Uterus (tissue), 3 donors: ENCODE measurements at regions not wholly inside any gene's neighbourhood (a gene's known extent, or its start where the extent isn't known, plus 50 kb on each side); places are given as distances from the start of the nearest gene placed in this dataset.

Experiments
- DNase-seq, 2 donors: peaks; one replicate each; pipeline ENCODE4 v3.0.0-alpha.2; 2019 to 2020
- H3K27ac ChIP-seq, 2 donors: fragments of 200-600 bp; sonication (generic); 1 replicate in 1 of 2; 2 replicates in 1 of 2; pipeline ENCODE4 v1.5.1; 2016 to 2018
- H3K27me3 ChIP-seq, 2 donors: fragments of 200-600 bp; sonication (generic); one replicate each; pipeline ENCODE4 v1.5.1; 2018 to 2019; ENCODE audit warnings: control low read depth in 1 of 2
- H3K36me3 ChIP-seq, 2 donors: fragments of 200-600 bp; sonication (generic); one replicate each; pipeline ENCODE4 v1.5.1; 2019; ENCODE audit warnings: control low read depth in 1 of 2
- H3K4me1 ChIP-seq, 2 donors: fragments of 200-600 bp; sonication (generic); one replicate each; pipeline ENCODE4 v1.5.1; 2018 to 2019; ENCODE audit warnings: control low read depth in 1 of 2
- H3K4me3 ChIP-seq, 2 donors: fragments of 200-600 bp; sonication (generic); 1 replicate in 1 of 2; 2 replicates in 1 of 2; pipeline ENCODE4 v1.5.1; 2018 to 2019; ENCODE audit warnings: mild to moderate bottlenecking in 1 of 2
- H3K9me3 ChIP-seq, 2 donors: fragments of 200-600 bp; sonication (generic); one replicate each; pipeline ENCODE4 v1.5.1; 2019; ENCODE audit warnings: control low read depth in 1 of 2
- CTCF ChIP-seq, 4 experiments: fragments of 200-600 bp in 2 of 4; fragments of 450-650 bp in 2 of 4; sonication (generic) in 2 of 4; IDR thresholded peaks; one replicate each; pipeline ENCODE4 v1.5.1; 2016 to 2019; ENCODE audit warnings: antibody characterized with exemption in 4 of 4, mild to moderate bottlenecking in 2 of 4, moderate library complexity in 1 of 4
- POLR2A ChIP-seq, 2 donors: fragments of 450-650 bp; IDR thresholded peaks; one replicate each; pipeline ENCODE4 v1.6.1; 2016; ENCODE audit warnings: antibody characterized with exemption in 2 of 2, mild to moderate bottlenecking in 1 of 2, moderate library complexity in 1 of 2
- intact Hi-C: fragments of 100-400 bp; cut with DNase I; formaldehyde crosslinking; loops from one replicate; pipeline ENCODE4 v1.15.1; 2023; ENCODE audit warnings: low total_unique reads
- donor health status: DM: yes; HTN: yes; CAD: no.

- intact Hi-C loops, result no loop called here
- Histone ChIP-seq H3K27ac (no peak overlapping the region), H3K36me3 (no peaks in the 10 kb centered on the region), H3K4me1 (no peaks in the 10 kb centered on the region), H3K27me3 (no peaks in the 10 kb centered on the region), H3K4me3 (no peak overlapping the region), H3K9me3 (no peaks in the 10 kb centered on the region)
- no peak for DNase-seq
- TF ChIP-seq CTCF (IDR thresholded peaks at IDR 0.05) (no peak), POLR2A (IDR thresholded peaks at IDR 0.05) (no peak)
Observed at GRCh38 chr6:80467408-80467807, 360.9 kb downstream of the BCKDHB start.

GRCh38 chr6:80466981-80467380, 360.5 kb downstream of the BCKDHB start:
- no peaks in the 10 kb centered on the region for H3K4me1 ChIP-seq
- H3K27me3 ChIP-seq, result no peaks in the 10 kb centered on the region
- no peak overlapping the region for H3K27ac ChIP-seq
- intact Hi-C loops, result no loop called here
- no peak overlapping the region for H3K4me3 ChIP-seq
- DNase-seq, result no peak
- H3K36me3 ChIP-seq, result no peaks in the 10 kb centered on the region
- no peaks in the 10 kb centered on the region for H3K9me3 ChIP-seq
- TF ChIP-seq CTCF (IDR thresholded peaks at IDR 0.05), result no peak
- TF ChIP-seq POLR2A (IDR thresholded peaks at IDR 0.05), result no peak

GRCh38 chr6:80465513-80465912, 359.0 kb downstream of the BCKDHB start:
- Histone ChIP-seq H3K4me1 (no peaks in the 10 kb centered on the region), H3K9me3 (no peaks in the 10 kb centered on the region), H3K36me3 (no peaks in the 10 kb centered on the region), H3K4me3 (no peak overlapping the region), H3K27ac (no peak overlapping the region), H3K27me3 (no peaks in the 10 kb centered on the region)
- DNase-seq, result no peak
- TF ChIP-seq POLR2A (IDR thresholded peaks at IDR 0.05) (no peak), CTCF (IDR thresholded peaks at IDR 0.05) (no peak)
- intact Hi-C loops, result no loop called here

GRCh38 chr6:80464901-80465300, 358.4 kb downstream of the BCKDHB start:
- Histone ChIP-seq H3K27me3 (no peaks in the 10 kb centered on the region), H3K9me3 (no peaks in the 10 kb centered on the region), H3K36me3 (no peaks in the 10 kb centered on the region), H3K27ac (no peak overlapping the region), H3K4me1 (no peaks in the 10 kb centered on the region), H3K4me3 (no peak overlapping the region)
- no peak for DNase-seq
- intact Hi-C loops, result no loop called here
- TF ChIP-seq POLR2A (IDR thresholded peaks at IDR 0.05), result no peak
- TF ChIP-seq CTCF (IDR thresholded peaks at IDR 0.05), result no peak

- Histone ChIP-seq H3K27me3 (no peaks in the 10 kb centered on the region), H3K9me3 (no peaks in the 10 kb centered on the region), H3K4me1 (no peaks in the 10 kb centered on the region), H3K27ac (no peak overlapping the region), H3K4me3 (no peak overlapping the region), H3K36me3 (no peaks in the 10 kb centered on the region)
- DNase-seq, result no peak
- intact Hi-C loops, result no loop called here
- TF ChIP-seq POLR2A (IDR thresholded peaks at IDR 0.05), result no peak
- TF ChIP-seq CTCF (IDR thresholded peaks at IDR 0.05), result no peak
Observed at GRCh38 chr6:80463197-80463596, 356.7 kb downstream of the BCKDHB start.
